DND-41 (cell line): ENCODE measurements at regions not wholly inside any gene's neighbourhood (a gene's known extent, or its start where the extent isn't known, plus 50 kb on each side); places are given as distances from the start of the nearest gene placed in this dataset.
"Not testable (repeated sequence)": the region's sequence is repeated elsewhere in the genome, so short reads cannot be mapped to it uniquely, and the experiment has no call there.

Experiments
- ATAC-seq: fragments of 200-7000 bp; cut with Tn5 transposase; 3 replicates; pipeline ENCODE4 v1.9.1; 2021; ENCODE audit warnings: low read depth; ENCODE audit not compliant: insufficient read depth
- DNase-seq: peaks from one replicate; pipeline ENCODE4 v3.0.0-alpha.2; 2020
- H2AFZ ChIP-seq: 2 replicates; pipeline ENCODE4 v1.6.0; 2012; ENCODE audit warnings: low read depth, low read length
- H3K27ac ChIP-seq: 2 replicates; pipeline ENCODE4 v1.5.1; 2012; ENCODE audit warnings: low read length, inconsistent platforms
- H3K27me3 ChIP-seq: fragments of 200-600 bp; sonication (generic); 2 replicates; pipeline ENCODE4 v1.6.0; 2012; ENCODE audit warnings: low read length, mild to moderate bottlenecking, inconsistent platforms; ENCODE audit not compliant: insufficient read depth, poor library complexity
- H3K36me3 ChIP-seq: 2 replicates; pipeline ENCODE4 v1.5.1; 2012; ENCODE audit warnings: low read length, inconsistent platforms; ENCODE audit not compliant: insufficient read depth
- H3K4me1 ChIP-seq: 2 replicates; pipeline ENCODE4 v1.5.1; 2012; ENCODE audit warnings: mild to moderate bottlenecking, low read length; ENCODE audit not compliant: insufficient read depth
- H3K4me2 ChIP-seq: 2 replicates; pipeline ENCODE4 v1.6.0; 2012; ENCODE audit warnings: mild to moderate bottlenecking, moderate library complexity, low read length, inconsistent platforms; ENCODE audit not compliant: insufficient read depth
- H3K4me3 ChIP-seq, 2 experiments: fragments of 200-600 bp in 1 of 2; shearing (Covaris generic) in 1 of 2; 2 replicates each; pipeline ENCODE4 v1.5.1; 2012 to 2016; ENCODE audit warnings: inconsistent platforms in 2 of 2, low read length in 2 of 2, mild to moderate bottlenecking in 2 of 2, low read depth in 1 of 2, moderate library complexity in 1 of 2
- H3K79me2 ChIP-seq: 2 replicates; pipeline ENCODE4 v1.6.0; 2012; ENCODE audit warnings: low read length, inconsistent platforms; ENCODE audit not compliant: insufficient read depth
- H3K9ac ChIP-seq: 2 replicates; pipeline ENCODE4 v1.6.0; 2012; ENCODE audit warnings: low read depth, mild to moderate bottlenecking, inconsistent platforms, low read length, moderate library complexity
- H3K9me3 ChIP-seq: 2 replicates; pipeline ENCODE4 v1.5.1; 2012; ENCODE audit warnings: low read length, moderate library complexity, mild to moderate bottlenecking, inconsistent platforms; ENCODE audit not compliant: insufficient read depth, severe bottlenecking
- H4K20me1 ChIP-seq: 2 replicates; pipeline ENCODE4 v1.6.0; 2012; ENCODE audit warnings: low read length; ENCODE audit not compliant: insufficient read depth
- CTCF ChIP-seq: IDR thresholded peaks from 2 replicates; pipeline ENCODE4 v1.5.1; 2012; ENCODE audit warnings: borderline replicate concordance, low read length, moderate library complexity, mild to moderate bottlenecking; ENCODE audit not compliant: poor library complexity, severe bottlenecking; ENCODE audit errors: extremely low read depth
- EZH2 ChIP-seq: IDR thresholded peaks from 3 replicates; pipeline ENCODE4 v1.6.1; 2012; ENCODE audit warnings: borderline replicate concordance, low read depth, mild to moderate bottlenecking, moderate library complexity, low read length, inconsistent platforms; ENCODE audit not compliant: severe bottlenecking

GRCh38 chr19:30255791-30256495, 116.2 kb upstream of the ZNF536 start:
- Histone ChIP-seq H3K27ac (no peak overlapping the region), H3K4me2 (no peak overlapping the region), H3K27me3 (peaks cover 6% of the 10 kb centered on the region), H3K9ac (no peak overlapping the region), H3K9me3 (no peaks in the 10 kb centered on the region), H3K4me3 (no peak overlapping the region), H2AFZ (no peak overlapping the region), H3K4me1 (no peaks in the 10 kb centered on the region), H4K20me1 (no peaks in the 10 kb centered on the region), H3K36me3 (no peaks in the 10 kb centered on the region), H3K79me2 (no peaks in the 10 kb centered on the region)
- no peak for DNase-seq
- TF ChIP-seq EZH2 = no peak
- TF ChIP-seq CTCF = no peak
- ATAC-seq = no peak

GRCh38 chr19:30256496-30256850, 115.7 kb upstream of the ZNF536 start:
- DNase-seq = no peak
- Histone ChIP-seq H2AFZ (no peak overlapping the region), H3K4me2 (no peak overlapping the region), H3K36me3 (no peaks in the 10 kb centered on the region), H3K9me3 (no peaks in the 10 kb centered on the region), H3K4me3 (no peak overlapping the region), H3K4me1 (no peaks in the 10 kb centered on the region), H3K27ac (no peak overlapping the region), H3K79me2 (no peaks in the 10 kb centered on the region), H4K20me1 (no peaks in the 10 kb centered on the region), H3K27me3 (peaks cover 6% of the 10 kb centered on the region), H3K9ac (no peak overlapping the region)
- no peak for TF ChIP-seq EZH2
- TF ChIP-seq CTCF = no peak
- no peak for ATAC-seq

GRCh38 chr19:30263830-30264381, 108.3 kb upstream of the ZNF536 start:
- Histone ChIP-seq H3K27me3 (no peaks in the 10 kb centered on the region), H3K4me1 (no peaks in the 10 kb centered on the region)
- no peak for ATAC-seq

GRCh38 chr19:30265918-30266317, 106.3 kb upstream of the ZNF536 start:
- H3K36me3 ChIP-seq, H3K4me1 ChIP-seq, H3K27ac ChIP-seq, H3K4me3 ChIP-seq, DNase-seq, ATAC-seq, H3K9me3 ChIP-seq, H3K4me2 ChIP-seq, H3K79me2 ChIP-seq, H3K27me3 ChIP-seq, H2AFZ ChIP-seq, H4K20me1 ChIP-seq, H3K9ac ChIP-seq: not testable (repeated sequence)

More at GRCh38 chr19:30263830-30264381, 108.3 kb upstream of the ZNF536 start:
- Histone ChIP-seq H4K20me1 (no peaks in the 10 kb centered on the region), H3K4me3 (no peak overlapping the region), H3K9ac (no peak overlapping the region), H2AFZ (no peak overlapping the region; the same call in 1 of the 2 replicates), H3K36me3 (no peaks in the 10 kb centered on the region), H3K27ac (no peak overlapping the region), H3K79me2 (no peaks in the 10 kb centered on the region), H3K4me2 (no peak overlapping the region), H3K9me3 (no peaks in the 10 kb centered on the region)
- no peak for DNase-seq
- TF ChIP-seq CTCF (no peak), EZH2 (no peak)
